CD14-positive monocyte (primary cell): ENCODE measurements at regions not wholly inside any gene's neighbourhood (a gene's known extent, or its start where the extent isn't known, plus 50 kb on each side); places are given as distances from the start of the nearest gene placed in this dataset.

Source experiments
- DNase-seq, 3 donors: peaks; one replicate each; pipeline ENCODE4 v3.0.0-alpha.2; 2011 to 2022
- H2AFZ ChIP-seq: 2 replicates; pipeline ENCODE4 v1.6.0; 2012; ENCODE audit warnings: mild to moderate bottlenecking, low read depth, low read length, inconsistent platforms; ENCODE audit not compliant: insufficient read depth, poor library complexity, severe bottlenecking
- H3K27ac ChIP-seq, 2 donors: 1 replicate in 1 of 2; 2 replicates in 1 of 2; pipeline ENCODE4 v1.5.1; 2012 to 2013; ENCODE audit warnings: low read length in 2 of 2, control low read depth in 1 of 2, inconsistent platforms in 1 of 2, low read depth in 1 of 2, mild to moderate bottlenecking in 1 of 2
- H3K27me3 ChIP-seq, 2 donors: one replicate each; pipeline versions ENCODE4 v1.6.0 to v1.6.1; 2011 to 2013; ENCODE audit warnings: low read length in 2 of 2; ENCODE audit not compliant: control insufficient read depth in 2 of 2, insufficient read depth in 2 of 2
- H3K36me3 ChIP-seq, 2 donors: replicated peaks in 1 of 2; 1 replicate in 1 of 2; 2 replicates in 1 of 2; pipeline versions ENCODE4 v1.5.1 to v1.6.1; 2012 to 2013; ENCODE audit warnings: low read length in 2 of 2, control low read depth in 1 of 2, inconsistent platforms in 1 of 2, mild to moderate bottlenecking in 1 of 2; ENCODE audit not compliant: insufficient read depth in 2 of 2, control insufficient read depth in 1 of 2
- H3K4me1 ChIP-seq, 2 donors: 1 replicate in 1 of 2; 2 replicates in 1 of 2; pipeline versions ENCODE4 v1.5.1 to v1.6.1; 2012 to 2013; ENCODE audit warnings: low read length in 2 of 2, control low read depth in 1 of 2, inconsistent platforms in 1 of 2, mild to moderate bottlenecking in 1 of 2, moderate library complexity in 1 of 2; ENCODE audit not compliant: insufficient read depth in 2 of 2, control insufficient read depth in 1 of 2
- H3K4me2 ChIP-seq: replicated peaks from 2 replicates; pipeline ENCODE3; 2012; ENCODE audit warnings: low read length, moderate library complexity, mild to moderate bottlenecking; ENCODE audit not compliant: poor library complexity, severe bottlenecking; ENCODE audit errors: extremely low read depth
- H3K4me3 ChIP-seq, 3 experiments: fragments of 200-600 bp in 1 of 3; sonication (generic) in 1 of 3; replicated peaks in 1 of 3; 1 replicate in 2 of 3; 2 replicates in 1 of 3; pipeline ENCODE4 v1.5.1; 2011 to 2013; ENCODE audit warnings: low read length in 3 of 3, mild to moderate bottlenecking in 3 of 3, control low read depth in 2 of 3, low read depth in 2 of 3, inconsistent platforms in 1 of 3, moderate library complexity in 1 of 3
- H3K79me2 ChIP-seq: 2 replicates; pipeline ENCODE4 v1.6.0; 2012; ENCODE audit warnings: mild to moderate bottlenecking, control low read depth, inconsistent platforms, low read length, moderate library complexity; ENCODE audit not compliant: insufficient read depth
- H3K9ac ChIP-seq: 2 replicates; pipeline ENCODE4 v1.6.0; 2017; ENCODE audit warnings: low read length, mild to moderate bottlenecking; ENCODE audit not compliant: insufficient read depth, poor library complexity, severe bottlenecking
- H3K9me3 ChIP-seq, 2 donors: replicated peaks in 1 of 2; 1 replicate in 1 of 2; 2 replicates in 1 of 2; pipeline versions ENCODE4 v1.5.1 to v1.6.1; 2012 to 2013; ENCODE audit warnings: low read length in 2 of 2, control low read depth in 1 of 2; ENCODE audit not compliant: control insufficient read depth in 1 of 2, insufficient read depth in 1 of 2
- H4K20me1 ChIP-seq: 2 replicates; pipeline ENCODE4 v1.6.0; 2012; ENCODE audit warnings: mild to moderate bottlenecking, low read length, control low read depth, moderate library complexity; ENCODE audit not compliant: insufficient read depth
- H3K27ac Mint-ChIP-seq, 7 donors: one replicate each; pipeline ENCODE4 v1.8.0; 2020; ENCODE audit warnings: mild to moderate bottlenecking in 7 of 7, mixed read lengths in 7 of 7, moderate library complexity in 6 of 7, inconsistent platforms in 2 of 7
- H3K27me3 Mint-ChIP-seq, 3 donors: one replicate each; pipeline ENCODE4 v1.8.0; 2021 to 2022; ENCODE audit warnings: low read depth in 3 of 3, mild to moderate bottlenecking in 3 of 3, mixed read lengths in 3 of 3, moderate library complexity in 3 of 3, inconsistent platforms in 1 of 3
- H3K36me3 Mint-ChIP-seq, 2 donors: one replicate each; pipeline ENCODE4 v1.8.0; 2020; ENCODE audit warnings: mixed read lengths in 2 of 2, inconsistent platforms in 1 of 2, mild to moderate bottlenecking in 1 of 2
- H3K4me1 Mint-ChIP-seq: one replicate; pipeline ENCODE4 v1.8.0; 2020; ENCODE audit warnings: mild to moderate bottlenecking, mixed read lengths
- H3K4me3 Mint-ChIP-seq, 2 donors: one replicate each; pipeline ENCODE4 v1.8.0; 2020; ENCODE audit warnings: mild to moderate bottlenecking in 2 of 2, mixed read lengths in 2 of 2, moderate library complexity in 1 of 2
- H3K9me3 Mint-ChIP-seq, 7 donors: one replicate each; pipeline ENCODE4 v1.8.0; 2020 to 2022; ENCODE audit warnings: mixed read lengths in 7 of 7, mild to moderate bottlenecking in 6 of 7, moderate library complexity in 6 of 7, inconsistent platforms in 2 of 7
- CTCF ChIP-seq: fragments of 200-600 bp; IDR thresholded peaks from one replicate; pipeline ENCODE4 v1.8.0; 2022; ENCODE audit warnings: antibody characterized with exemption, mild to moderate bottlenecking
- WGBS: methylation state at CpG from one replicate; pipeline ENCODE4 v1.1.5; 2013; ENCODE audit warnings: missing lambda C conversion rate; ENCODE audit not compliant: insufficient coverage; 5-methylcytosine and 5-hydroxymethylcytosine counted together
- intact Hi-C, 2 donors: fragments of 100-400 bp; cut with micrococcal nuclease; formaldehyde crosslinking; loops; one replicate each; pipeline versions ENCODE4 v1.15.0 to v1.15.1; 2023

GRCh38 chr5:125484272-125484741, 737.9 kb upstream of the ZNF608 start:
- Histone ChIP-seq H3K27me3 (no peaks in the 10 kb centered on the region), H3K36me3 (no peaks in the 10 kb centered on the region), H3K4me1 (no peaks in the 10 kb centered on the region), H3K9ac (no peak overlapping the region), H3K9me3 (no peaks in the 10 kb centered on the region), H3K27ac (no peak overlapping the region), H4K20me1 (no peaks in the 10 kb centered on the region), H3K79me2 (no peaks in the 10 kb centered on the region), H3K4me3 (no peak overlapping the region), H2AFZ (peak overlapping the region; percentile 11), H3K4me2 (no peak overlapping the region)
- peaks cover 7% of the 10 kb centered on the region for H3K4me1 Mint-ChIP-seq
- no peaks in the 10 kb centered on the region for H3K36me3 Mint-ChIP-seq
- no peak for TF ChIP-seq CTCF
- peaks cover 0 to 3% (median 0%) of the 10 kb centered on the region in 7 donors for H3K9me3 Mint-ChIP-seq
- peaks cover 0 to 2% (median 0%) of the 10 kb centered on the region in 3 donors for H3K27me3 Mint-ChIP-seq
- WGBS = no CpG with 5 or more reads among the region's 3 CpGs
- intact Hi-C loops = no loop called here
- no peak overlapping the region for H3K27ac Mint-ChIP-seq
- DNase-seq = no peak
- H3K4me3 Mint-ChIP-seq = no peak overlapping the region

GRCh38 chr5:125484742-125485641, 738.6 kb upstream of the ZNF608 start:
- no peaks in the 10 kb centered on the region for H3K9me3 ChIP-seq
- DNase-seq = no peak
- no peak overlapping the region for H3K4me2 ChIP-seq
- H3K9ac ChIP-seq = no peak overlapping the region
- H3K4me1 ChIP-seq = no peaks in the 10 kb centered on the region
- WGBS = 20% methylated on average over 1 of the region's 10 CpGs
- peaks cover 7% of the 10 kb centered on the region for H3K4me1 Mint-ChIP-seq
- TF ChIP-seq CTCF = no peak
- no peak overlapping the region for H3K4me3 ChIP-seq
- no peaks in the 10 kb centered on the region for H3K27me3 ChIP-seq
- H3K27ac Mint-ChIP-seq = peak overlapping the region in 1 of 7 donors; percentile 9
- no peaks in the 10 kb centered on the region for H3K36me3 ChIP-seq
- no peaks in the 10 kb centered on the region for H3K79me2 ChIP-seq
- H3K27me3 Mint-ChIP-seq = peaks cover 0 to 2% (median 0%) of the 10 kb centered on the region in 3 donors
- H3K4me3 Mint-ChIP-seq = no peak overlapping the region
- H3K36me3 Mint-ChIP-seq = no peaks in the 10 kb centered on the region
- intact Hi-C loops = no loop called here
- no peak overlapping the region for H3K27ac ChIP-seq
- H3K9me3 Mint-ChIP-seq = peaks cover 0 to 3% (median 0%) of the 10 kb centered on the region in 7 donors
- peak overlapping the region; percentile 11 for H2AFZ ChIP-seq
- H4K20me1 ChIP-seq = no peaks in the 10 kb centered on the region
